GM13976 (cell line): ENCODE measurements at regions not wholly inside any gene's neighbourhood (a gene's known extent, or its start where the extent isn't known, plus 50 kb on each side); places are given as distances from the start of the nearest gene placed in this dataset.

ENCODE experiments used
- DNase-seq: peaks from one replicate; pipeline ENCODE4 v3.0.0; 2012; ENCODE audit warnings: low spot score
- CTCF ChIP-seq: IDR thresholded peaks from 2 replicates; pipeline ENCODE4 v1.5.1; 2012; ENCODE audit warnings: borderline replicate concordance, mild to moderate bottlenecking; ENCODE audit not compliant: insufficient read depth; ENCODE audit errors: extremely low read depth, missing control alignments, control extremely low read depth
- in situ Hi-C: fragments of 300-500 bp; cut with MboI; formaldehyde crosslinking; loops from one replicate; pipeline ENCODE4 v1.12.0; 2022; ENCODE audit warnings: low sequenced_read_pairs, mixed read lengths, inconsistent platforms; ENCODE audit not compliant: unreplicated experiment

- DNase-seq, result no peak
- in situ Hi-C loops, result no loop called here
- TF ChIP-seq CTCF, result no peak
Observed at GRCh38 chr4:4808086-4808485, 51.4 kb upstream of the MSX1 start.

GRCh38 chr4:4805887-4806286, 53.6 kb upstream of the MSX1 start:
- no peak for TF ChIP-seq CTCF
- no peak for DNase-seq
- in situ Hi-C loops, result no loop called here

DNA sequence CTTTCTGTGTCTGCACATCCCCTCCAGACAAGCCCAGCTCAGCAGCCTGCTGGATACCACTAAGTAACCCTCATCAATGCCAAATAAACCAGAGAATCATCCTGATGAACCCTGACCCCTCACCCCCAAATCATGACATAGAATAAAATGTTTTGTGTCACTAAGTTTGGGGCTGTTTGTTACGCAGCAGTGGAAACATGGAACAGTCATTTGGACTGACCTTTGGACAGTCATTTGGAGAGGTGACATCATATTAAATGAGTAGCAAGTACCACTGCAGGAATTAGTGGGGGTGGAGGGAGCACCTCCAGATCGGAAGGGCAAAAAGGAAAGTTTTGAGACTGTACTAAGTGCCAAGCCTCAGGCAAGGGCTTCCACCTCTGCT, 55.6 kb upstream of the MSX1 start:
- no peak for DNase-seq
- TF ChIP-seq CTCF, result no peak
- in situ Hi-C loops, result no loop called here

GRCh38 chr4:4803216-4803911, 56.1 kb upstream of the MSX1 start:
- no peak for DNase-seq
- no peak for TF ChIP-seq CTCF
- in situ Hi-C loops, result no loop called here

DNA sequence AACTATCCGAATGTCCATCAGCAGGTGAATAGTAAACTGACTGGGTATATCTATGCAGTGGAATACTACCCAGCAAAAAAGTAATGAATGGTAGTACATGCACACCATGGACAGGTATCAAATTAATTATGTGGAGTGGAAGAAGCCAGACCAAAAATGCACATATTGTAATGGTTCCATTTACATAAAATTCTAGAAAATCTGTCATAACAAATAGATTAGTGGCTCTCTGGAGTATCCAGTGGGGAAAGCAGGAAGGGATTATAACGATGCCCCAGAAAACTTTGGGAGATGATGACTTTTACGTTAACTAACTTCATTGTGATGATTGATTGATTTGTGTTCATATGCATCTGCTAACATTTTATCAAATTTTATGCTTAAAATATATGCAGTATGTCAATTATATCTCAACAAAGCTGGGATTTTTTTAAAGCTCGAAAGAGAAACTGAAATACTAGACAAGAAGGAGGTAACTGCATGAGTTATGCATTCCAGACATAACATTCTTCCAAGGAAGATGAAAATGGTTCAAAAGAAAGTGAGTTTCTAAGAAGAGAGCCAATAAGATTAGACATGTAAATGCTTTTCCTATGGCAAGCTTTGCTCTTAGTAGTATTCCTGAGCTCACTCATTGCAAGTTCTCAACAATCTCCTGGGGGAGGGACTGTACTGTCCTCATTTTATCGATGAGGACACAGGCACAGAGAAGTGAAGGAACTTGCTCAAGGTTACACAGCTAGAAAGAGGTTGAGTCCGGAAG, 58.6 kb upstream of the MSX1 start:
- DNase-seq, result no peak
- TF ChIP-seq CTCF, result no peak
- in situ Hi-C loops, result no loop called here

DNA sequence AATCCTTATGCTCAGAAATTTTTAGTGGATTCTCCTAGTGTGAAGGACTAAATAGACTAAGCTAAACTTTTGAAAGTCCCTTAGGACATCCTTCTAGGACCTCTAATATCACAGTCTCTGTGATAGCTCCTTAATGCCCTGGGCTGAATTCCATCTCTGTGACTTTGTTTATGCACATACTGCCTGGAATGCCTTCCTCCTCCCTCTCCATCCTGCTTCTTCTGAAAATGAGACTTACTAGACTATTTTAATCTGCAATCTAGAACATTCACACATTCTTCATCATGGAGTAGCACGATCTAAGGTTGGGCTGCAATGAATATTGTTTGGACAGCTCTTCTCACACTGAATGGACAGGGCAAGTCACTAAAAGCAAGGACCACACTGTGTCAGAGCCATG, 65.0 kb upstream of the MSX1 start:
- in situ Hi-C loops, result no loop called here
- no peak for TF ChIP-seq CTCF
- DNase-seq, result no peak
